ENCODE measurements at regions not wholly inside any gene's neighbourhood (a gene's known extent, or its start where the extent isn't known, plus 50 kb on each side); places are given as distances from the start of the nearest gene placed in this dataset.

DNA sequence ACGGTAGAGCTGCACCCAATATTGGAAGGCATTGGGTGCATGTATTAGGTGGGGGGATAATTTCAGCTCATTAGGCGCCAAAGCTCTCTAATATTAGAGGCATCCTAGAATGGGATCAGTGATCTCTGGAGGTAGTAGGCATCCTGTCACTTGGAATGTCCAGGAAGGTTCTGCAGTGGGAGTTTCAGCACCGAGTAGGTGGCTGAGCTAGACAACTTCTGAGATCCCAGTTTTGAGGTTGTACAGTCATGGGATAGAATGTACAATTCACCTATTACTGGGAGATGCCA, 210.9 kb downstream of the MYCN start:
- Histone ChIP-seq H3K27me3 (no peaks in the 10 kb centered on the region), H3K4me1 (replicated peaks in 1 of 2) (no peaks in the 10 kb centered on the region), H3K9me3 (replicated peaks in 1 of 3) (no peaks in the 10 kb centered on the region), H3K27ac (no peak overlapping the region), H3K4me3 (no peak overlapping the region), H3K36me3 (replicated peaks in 1 of 2) (no peaks in the 10 kb centered on the region)
- TF ChIP-seq POLR2A (IDR thresholded peaks at IDR 0.05): no peak
- TF ChIP-seq, protein P1, sequence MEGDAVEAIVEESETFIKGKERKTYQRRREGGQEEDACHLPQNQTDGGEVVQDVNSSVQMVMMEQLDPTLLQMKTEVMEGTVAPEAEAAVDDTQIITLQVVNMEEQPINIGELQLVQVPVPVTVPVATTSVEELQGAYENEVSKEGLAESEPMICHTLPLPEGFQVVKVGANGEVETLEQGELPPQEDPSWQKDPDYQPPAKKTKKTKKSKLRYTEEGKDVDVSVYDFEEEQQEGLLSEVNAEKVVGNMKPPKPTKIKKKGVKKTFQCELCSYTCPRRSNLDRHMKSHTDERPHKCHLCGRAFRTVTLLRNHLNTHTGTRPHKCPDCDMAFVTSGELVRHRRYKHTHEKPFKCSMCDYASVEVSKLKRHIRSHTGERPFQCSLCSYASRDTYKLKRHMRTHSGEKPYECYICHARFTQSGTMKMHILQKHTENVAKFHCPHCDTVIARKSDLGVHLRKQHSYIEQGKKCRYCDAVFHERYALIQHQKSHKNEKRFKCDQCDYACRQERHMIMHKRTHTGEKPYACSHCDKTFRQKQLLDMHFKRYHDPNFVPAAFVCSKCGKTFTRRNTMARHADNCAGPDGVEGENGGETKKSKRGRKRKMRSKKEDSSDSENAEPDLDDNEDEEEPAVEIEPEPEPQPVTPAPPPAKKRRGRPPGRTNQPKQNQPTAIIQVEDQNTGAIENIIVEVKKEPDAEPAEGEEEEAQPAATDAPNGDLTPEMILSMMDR (IDR thresholded peaks at IDR 0.05): no peak
- WGBS, 4 donors: 87 to 96% (median 94%) methylated on average over 3 of the region's 3 CpGs
- no peak for DNase-seq
- intact Hi-C loops (cut with DNase I): no loop called here

DNA sequence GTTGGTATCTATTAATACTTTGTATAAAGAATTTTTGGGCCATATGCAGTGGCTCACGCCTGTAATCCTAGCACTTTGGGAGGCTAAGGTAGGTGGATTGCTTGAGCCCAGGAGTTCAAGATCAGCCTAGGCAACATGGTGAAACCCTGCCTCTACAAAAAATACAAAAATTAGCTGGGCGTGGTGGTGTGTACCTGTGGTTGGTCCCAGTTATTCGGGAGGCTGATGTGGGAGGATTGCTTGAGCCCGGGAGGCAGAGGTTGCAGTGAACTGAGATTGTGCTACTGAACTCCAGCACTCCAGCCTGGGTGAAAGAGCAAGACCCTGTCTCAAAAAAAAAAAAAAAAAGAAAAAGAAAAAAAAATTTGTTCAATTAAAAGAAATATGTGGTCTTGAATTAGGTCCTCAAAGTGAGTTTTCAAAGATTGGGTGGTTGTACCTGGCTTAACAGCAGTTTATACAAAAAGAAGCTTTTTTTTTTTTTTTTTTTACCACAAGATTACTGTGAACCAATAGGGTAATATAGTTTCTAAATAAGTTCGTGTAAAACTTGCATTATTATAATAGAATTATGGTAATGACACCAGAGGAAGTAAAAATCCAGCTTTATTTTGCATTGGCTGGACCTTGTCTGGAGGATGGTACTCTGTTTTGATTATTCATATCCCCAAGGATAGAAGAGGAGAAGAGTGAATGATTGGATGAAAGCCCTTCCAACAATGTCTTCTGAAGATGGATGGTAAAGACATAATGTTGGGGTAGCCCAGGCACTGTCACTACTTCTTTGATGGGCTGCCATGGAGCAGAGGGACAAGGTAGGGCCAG, 210.3 kb downstream of the MYCN start:
- TF ChIP-seq POLR2A (IDR thresholded peaks at IDR 0.05): no peak
- TF ChIP-seq, protein P1 (IDR thresholded peaks at IDR 0.05): no peak
- H3K9me3 ChIP-seq (replicated peaks in 1 of 3): no peaks in the 10 kb centered on the region
- H3K36me3 ChIP-seq (replicated peaks in 1 of 2): no peaks in the 10 kb centered on the region
- no peaks in the 10 kb centered on the region for H3K27me3 ChIP-seq
- 85 to 91% (median 89%) methylated on average over 5 of the region's 5 CpGs for WGBS, 4 donors
- intact Hi-C loops (cut with DNase I): no loop called here
- DNase-seq: no peak
- H3K27ac ChIP-seq: no peak overlapping the region
- H3K4me1 ChIP-seq (replicated peaks in 1 of 2): no peaks in the 10 kb centered on the region
- no peak overlapping the region for H3K4me3 ChIP-seq

DNA sequence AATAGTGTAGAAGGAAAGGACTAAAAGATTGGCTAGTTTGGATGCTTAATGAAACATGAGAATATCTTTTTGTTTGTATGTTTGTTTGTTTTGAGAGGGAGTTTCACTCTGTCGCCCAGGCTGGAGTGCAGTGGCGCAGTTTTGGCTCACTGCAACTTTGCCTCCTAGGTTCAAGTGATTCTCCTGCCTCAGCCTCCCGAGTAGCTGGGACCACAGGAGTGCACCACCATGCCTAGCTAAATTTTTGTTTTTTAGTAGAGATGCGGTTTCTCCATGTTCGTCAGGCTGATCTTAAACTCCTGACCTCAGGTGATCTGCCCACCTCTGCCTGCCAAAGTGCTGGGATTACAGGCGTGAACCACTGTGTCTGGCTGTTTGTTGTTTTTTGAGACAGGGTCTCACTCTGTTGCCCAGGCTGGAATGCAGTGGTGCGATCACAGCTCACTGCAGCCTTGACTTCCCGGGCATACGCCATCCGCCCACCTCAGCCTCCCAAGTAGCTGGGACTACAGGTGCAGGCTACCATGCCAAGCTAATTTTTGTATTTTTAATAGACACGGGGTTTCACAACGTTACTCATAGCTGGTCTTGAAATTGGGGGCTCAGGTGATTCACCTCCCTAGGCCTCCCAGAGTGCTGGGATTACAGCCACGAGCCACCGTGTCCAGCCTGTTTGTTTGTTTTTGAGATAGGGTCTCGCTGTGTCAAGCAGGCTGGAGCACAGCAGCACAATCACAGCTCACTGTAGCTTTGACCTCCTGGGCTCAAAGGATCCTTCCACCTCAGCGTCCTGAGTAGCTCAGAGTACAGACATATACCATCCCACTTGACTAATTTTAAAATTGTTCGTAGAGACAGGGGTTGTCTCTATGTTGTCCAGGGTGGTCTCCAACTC, 209.2 kb downstream of the MYCN start:
- no peaks in the 10 kb centered on the region for H3K36me3 ChIP-seq (replicated peaks in 1 of 2)
- no peaks in the 10 kb centered on the region for H3K9me3 ChIP-seq (replicated peaks in 1 of 3)
- WGBS, 4 donors: 80 to 83% (median 82%) methylated on average over 16 to 17 of the region's 17 CpGs
- intact Hi-C loops (cut with DNase I): no loop called here
- TF ChIP-seq, protein P1 (IDR thresholded peaks at IDR 0.05): no peak
- no peak for TF ChIP-seq POLR2A (IDR thresholded peaks at IDR 0.05)
- no peak for DNase-seq
- no peak overlapping the region for H3K4me3 ChIP-seq
- H3K4me1 ChIP-seq (replicated peaks in 1 of 2): no peaks in the 10 kb centered on the region
- H3K27ac ChIP-seq: no peak overlapping the region
- no peaks in the 10 kb centered on the region for H3K27me3 ChIP-seq

DNA sequence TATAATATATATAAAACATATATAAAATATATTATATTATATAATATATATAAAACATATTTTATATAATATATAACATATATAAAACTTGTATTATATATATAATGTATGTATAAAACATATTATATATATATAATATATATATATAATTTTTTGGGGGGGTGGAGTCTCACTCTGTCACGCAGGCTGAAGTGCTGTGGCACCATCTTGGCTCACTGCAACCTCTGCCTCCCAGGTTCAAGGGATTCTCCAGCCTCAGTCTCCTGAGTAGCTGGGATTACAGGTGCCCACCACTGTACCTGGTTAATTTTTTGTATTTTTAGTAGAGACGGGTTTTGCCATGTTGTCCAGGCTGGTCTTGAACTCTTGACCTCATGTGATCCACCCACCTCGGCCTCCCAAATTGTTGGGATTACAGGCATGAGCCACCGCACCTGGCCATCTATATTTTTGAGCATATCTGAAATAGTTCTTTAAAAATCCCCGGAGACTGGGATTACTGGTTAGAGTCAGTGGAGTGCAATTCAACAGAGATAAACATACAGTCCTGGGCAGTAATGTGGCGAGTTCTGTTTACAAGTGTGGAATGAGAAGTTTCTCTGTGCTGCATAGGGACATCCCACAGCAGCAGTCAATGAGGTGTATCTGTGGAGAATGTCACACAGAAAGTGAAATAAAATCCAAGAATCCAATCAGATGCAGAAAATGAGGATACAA, 208.4 kb downstream of the MYCN start:
- Histone ChIP-seq H3K27ac (no peak overlapping the region), H3K4me3 (no peak overlapping the region), H3K27me3 (no peaks in the 10 kb centered on the region), H3K4me1 (replicated peaks in 1 of 2) (no peaks in the 10 kb centered on the region), H3K36me3 (replicated peaks in 1 of 2) (no peaks in the 10 kb centered on the region), H3K9me3 (replicated peaks in 1 of 3) (no peaks in the 10 kb centered on the region)
- TF ChIP-seq POLR2A (IDR thresholded peaks at IDR 0.05): no peak
- TF ChIP-seq, protein P1 (IDR thresholded peaks at IDR 0.05): no peak
- no peak for DNase-seq
- intact Hi-C loops (cut with DNase I): no loop called here
- WGBS, 4 donors: 85 to 92% (median 89%) methylated on average over 6 of the region's 6 CpGs
